Fibroblast of skin of right biceps (primary cell): ENCODE measurements at regions not wholly inside any gene's neighbourhood (a gene's known extent, or its start where the extent isn't known, plus 50 kb on each side); places are given as distances from the start of the nearest gene placed in this dataset.

ENCODE experiments used
- DNase-seq: peaks from one replicate; pipeline ENCODE4 v3.0.0-alpha.2; 2013

GRCh38 chr18:25805323-25805722, 285.1 kb downstream of the SS18 start:
- peak; percentile 95 for DNase-seq

DNA sequence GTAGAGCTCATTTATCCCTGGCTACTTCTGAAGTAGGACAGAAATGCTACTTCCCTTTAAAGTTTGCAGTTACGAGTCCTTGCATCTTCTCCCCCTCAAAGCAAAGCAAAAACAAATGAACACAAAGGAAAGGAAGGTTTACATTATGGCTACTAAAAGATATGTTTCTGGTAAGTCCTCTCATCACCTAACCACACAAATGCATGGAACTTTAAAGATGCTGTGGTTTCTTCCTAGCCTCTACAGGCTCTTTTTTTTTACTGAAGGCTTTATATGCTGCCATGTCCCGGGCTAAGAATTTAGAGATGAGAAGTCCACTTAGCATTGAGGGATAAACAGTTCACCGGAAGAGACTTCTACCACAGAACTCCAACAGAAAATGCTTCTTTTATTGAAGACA, 291.2 kb downstream of the SS18 start:
- DNase-seq = peak; percentile 69

- peak; percentile 60 for DNase-seq
These were observed 292.4 kb downstream of the SS18 start for GRCh38 chr18:25798046-25798445.

DNA sequence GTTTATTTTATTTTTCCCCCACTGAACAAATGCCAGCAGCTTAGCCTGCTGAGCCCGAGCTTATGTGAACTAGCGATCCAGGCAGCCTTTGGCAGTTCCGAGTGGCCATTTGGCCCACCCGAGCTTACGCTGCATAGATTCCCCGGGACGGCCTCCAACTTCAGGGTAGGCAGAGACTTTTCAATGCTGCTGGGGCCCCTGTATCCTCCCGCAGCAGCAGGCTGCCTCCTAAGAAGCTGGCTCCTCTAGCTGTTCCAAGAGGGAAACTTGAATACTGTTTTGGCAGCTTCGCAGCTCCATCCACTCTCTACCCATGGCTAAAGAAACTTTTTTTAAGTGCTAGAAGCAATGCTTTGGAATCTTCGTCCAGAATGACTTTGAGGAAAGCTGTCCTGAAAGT, 295.2 kb downstream of the SS18 start:
- no peak for DNase-seq

DNA sequence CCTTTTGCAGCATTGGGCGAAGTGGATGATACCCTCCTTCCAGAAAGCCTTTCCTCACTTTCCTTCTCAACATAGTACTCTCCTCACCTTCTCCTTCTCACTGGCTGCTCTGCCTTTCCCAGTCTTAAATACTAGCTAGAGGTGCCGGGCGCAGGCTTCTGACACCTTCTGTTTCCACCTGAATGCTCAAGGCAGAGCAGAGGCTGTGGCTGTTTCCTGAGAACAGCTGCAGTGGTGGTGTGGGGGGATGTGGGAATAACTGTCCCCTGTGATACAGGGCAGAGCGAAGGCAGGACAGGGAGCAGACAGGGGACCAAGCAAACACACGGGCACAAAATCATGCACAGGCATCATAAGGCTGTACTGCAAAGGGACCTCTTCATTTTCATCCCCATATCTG, 303.1 kb downstream of the SS18 start:
- DNase-seq = no peak

- peak; percentile 97 for DNase-seq
These were observed 303.7 kb downstream of the SS18 start for GRCh38 chr18:25786758-25787157.

- DNase-seq = no peak
These were observed 310.3 kb downstream of the SS18 start for GRCh38 chr18:25780105-25780504.

DNA sequence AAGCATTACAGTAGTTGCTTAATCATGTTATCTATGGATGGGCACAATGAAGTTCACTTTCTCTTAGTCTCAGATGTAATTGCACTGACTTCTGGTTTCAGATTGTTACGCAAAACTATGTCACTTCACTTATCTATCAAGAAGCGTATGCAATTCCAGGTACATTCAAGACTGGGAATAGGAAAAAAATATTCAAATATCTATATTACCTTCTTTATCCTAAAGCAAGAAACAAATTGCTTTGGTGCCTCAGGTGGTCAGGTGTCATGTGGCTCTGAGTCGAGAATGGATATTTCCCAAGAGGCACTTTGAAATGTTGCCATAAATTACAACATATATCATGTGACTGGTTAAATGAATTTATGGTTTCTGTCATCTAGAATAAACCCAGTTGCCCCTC, 318.6 kb downstream of the SS18 start:
- DNase-seq = no peak

DNA sequence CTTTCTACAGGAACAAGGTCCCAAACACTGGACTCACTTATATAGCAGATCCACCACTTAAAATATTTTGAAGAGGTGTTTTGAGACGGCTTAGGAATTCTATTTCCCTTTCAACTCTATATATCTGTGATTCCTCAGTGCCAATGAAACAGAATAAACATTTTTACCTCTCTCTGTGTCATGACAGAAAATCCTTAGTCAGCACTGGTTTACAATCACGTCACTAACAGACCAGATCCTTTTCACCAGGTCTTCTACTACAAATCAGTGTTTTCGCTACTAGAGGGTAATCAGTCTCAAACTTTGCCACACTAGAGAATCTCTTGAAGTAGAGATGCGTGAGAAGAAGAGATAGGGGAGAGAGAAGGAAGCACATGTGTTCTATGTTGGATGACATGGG, 325.6 kb downstream of the SS18 start:
- DNase-seq = no peak

- peak; percentile 58 for DNase-seq
These were observed 331.3 kb downstream of the SS18 start for GRCh38 chr18:25759111-25759510.

DNA sequence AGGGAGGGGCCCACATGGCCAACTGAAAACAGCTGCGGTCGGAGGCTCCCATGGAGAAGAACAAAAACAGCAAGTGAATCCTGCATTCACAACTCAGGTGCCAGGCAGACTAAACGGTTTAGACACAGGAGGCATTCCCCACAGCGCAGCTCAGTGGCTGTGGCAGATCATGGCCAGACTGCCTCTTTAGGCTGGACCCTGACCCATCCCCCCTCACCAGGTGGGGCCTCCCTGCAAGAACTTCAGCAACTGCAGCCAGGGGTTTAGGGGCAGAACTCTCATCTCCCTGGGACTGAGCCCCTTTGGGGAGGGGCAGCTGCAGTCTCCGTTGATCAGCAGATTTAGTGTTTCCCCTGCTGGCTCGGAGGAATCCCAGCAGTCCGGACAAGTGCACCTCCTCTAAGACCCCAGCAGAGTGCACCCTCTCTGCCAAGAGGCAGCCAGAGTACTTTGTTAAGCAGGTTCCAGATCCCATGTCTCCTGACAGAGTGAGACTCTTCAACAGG, 346.7 kb downstream of the SS18 start:
- DNase-seq = no peak

- no peak for DNase-seq
These were observed 351.0 kb downstream of the SS18 start for GRCh38 chr18:25739376-25739775.

DNA sequence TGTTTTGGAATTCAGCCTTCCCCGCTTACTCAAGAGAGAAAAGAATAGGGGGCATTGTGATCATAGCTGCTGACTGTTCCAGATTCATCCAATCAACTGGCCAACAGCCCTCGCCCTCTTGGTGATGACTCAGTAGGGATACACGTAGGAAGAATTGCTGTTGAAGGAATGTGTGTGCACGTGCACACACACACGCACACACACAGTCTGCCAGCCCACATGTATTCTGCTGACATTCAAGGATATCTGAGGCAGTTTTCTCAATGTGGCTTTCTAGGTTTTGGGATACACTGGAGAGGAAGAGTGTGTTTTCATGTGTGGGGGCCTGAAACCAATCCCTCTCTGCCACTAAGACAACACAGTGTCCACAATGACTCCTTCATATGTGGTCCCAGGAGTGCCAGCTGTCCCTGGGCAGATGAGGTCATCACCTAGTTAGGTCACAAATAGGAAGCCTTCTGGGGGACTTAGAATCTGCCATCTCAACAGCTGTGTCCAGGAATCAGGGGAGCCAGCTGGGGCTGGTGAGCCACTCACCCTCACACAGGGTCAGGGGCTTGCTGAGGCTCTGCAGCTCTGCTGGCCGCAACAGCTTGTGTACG, 352.6 kb downstream of the SS18 start:
- DNase-seq = peak; percentile 99

GRCh38 chr18:25736516-25736915, 353.9 kb downstream of the SS18 start:
- peak; percentile 73 for DNase-seq

- no peak for DNase-seq
These were observed 355.0 kb downstream of the SS18 start for GRCh38 chr18:25735459-25735858.

DNA sequence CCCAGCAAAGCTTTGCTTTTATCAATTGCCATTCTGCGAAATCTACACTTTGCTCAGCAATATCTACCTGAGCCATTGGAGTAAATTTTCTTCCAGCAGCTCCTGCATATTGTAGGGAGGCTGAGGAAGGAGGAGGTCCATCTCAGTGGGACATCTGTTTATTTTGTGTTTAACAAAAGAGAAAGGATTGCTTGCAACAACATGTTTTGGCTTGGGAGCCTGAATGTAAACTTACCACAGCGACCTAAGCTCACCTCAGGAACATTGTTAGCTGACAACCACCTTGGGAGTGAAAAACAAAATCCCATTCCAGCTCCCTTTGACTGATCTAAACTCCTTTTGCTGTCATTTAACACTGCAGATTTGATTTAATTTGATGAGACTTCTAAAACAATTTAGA, 356.1 kb downstream of the SS18 start:
- DNase-seq = no peak

DNA sequence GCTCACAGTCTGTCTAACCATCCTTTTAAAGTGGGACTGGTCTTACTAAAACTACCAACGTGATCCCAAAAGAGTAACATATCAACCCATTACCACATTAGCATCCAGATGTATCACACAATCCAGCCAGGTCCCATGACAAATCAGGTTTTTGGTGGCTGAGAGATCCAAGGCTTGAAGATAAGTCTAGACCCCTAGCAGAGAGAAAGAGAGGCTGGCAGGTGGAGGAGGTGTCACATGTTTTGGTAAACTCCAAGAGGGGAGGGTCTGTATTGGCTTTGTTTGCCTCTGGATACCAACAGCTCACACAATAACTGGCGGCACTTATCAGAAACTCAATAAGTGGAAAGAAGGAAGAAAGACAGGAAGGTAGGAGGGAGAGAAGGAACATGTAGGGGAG, 357.6 kb downstream of the SS18 start:
- DNase-seq = no peak

- DNase-seq = peak; percentile 53
These were observed 361.3 kb downstream of the SS18 start for GRCh38 chr18:25729072-25729471.

DNA sequence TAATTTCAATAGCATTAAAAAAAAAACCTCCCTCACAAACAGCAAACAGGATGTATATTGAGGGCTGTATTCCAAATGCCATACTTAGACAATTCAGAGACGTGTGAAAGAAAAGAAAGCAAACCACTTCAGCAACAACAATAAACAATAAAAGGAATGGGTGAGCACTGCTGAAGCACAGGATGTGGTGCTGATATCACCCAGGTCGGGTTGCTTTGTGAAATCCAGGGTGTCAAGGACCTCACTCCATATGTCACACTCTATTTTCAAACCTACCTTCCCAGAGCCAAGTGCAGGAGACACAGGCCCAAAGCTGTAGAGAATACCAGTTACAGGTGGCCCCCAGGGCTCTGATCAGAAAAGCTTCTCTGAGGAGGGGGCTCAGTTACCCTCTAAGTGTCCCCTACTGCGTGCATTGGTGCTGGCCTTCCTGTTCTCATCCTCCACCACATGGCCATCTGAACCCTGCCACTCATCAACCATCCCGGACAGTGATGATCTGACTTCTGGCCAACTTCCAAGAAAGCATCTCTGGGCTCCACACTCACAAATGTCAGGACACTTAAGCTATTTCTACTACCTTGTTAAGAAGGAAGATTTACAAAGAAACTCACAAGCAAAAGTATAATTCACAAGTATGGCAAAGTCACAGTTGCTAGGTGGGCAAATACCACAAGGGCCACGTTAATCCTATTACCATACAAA, 363.0 kb downstream of the SS18 start:
- DNase-seq = no peak

- peak; percentile 88 for DNase-seq
These were observed 364.1 kb downstream of the SS18 start for GRCh38 chr18:25726298-25726697.

- peak; percentile 51 for DNase-seq
These were observed 364.9 kb downstream of the SS18 start for GRCh38 chr18:25725501-25725900.

GRCh38 chr18:25724997-25725396, 365.4 kb downstream of the SS18 start:
- no peak for DNase-seq

DNA sequence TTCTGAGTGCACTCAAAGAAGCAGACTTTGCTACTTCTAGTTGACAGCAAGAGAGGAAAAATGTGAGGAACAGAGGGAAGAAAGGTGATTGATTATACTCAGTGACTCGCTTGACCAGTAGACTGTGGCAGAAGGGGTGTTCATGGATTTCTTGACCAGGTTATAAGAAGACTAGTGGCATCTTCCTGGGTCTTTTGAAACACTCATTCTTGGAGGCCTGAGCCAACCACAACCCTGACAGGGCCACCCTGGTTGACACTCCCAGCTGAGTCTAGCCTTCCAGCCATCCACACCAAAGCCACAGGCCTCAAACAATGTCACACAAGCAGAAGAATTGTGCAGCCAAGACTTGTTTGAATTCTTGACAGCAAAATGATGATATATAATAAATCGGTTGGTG, 366.3 kb downstream of the SS18 start:
- DNase-seq = no peak

DNA sequence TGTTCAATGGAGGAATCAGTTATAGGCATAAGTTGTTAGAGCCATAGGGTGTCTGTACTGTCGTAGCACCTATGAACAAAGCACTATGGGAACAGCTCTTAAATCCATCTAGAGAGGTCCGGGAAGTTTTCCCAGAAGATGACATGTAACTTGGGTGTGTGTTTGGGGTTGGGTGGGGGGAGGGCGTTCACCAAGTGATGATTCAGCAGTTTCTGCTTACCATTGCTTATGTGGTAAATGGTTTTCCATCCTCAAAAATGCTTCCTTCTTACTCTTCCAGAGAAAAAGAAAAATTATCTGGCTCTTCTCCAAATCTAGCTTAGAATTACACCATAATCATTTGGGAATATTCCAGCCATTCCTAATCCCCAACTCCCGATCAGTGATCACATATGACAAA, 361.1 kb upstream of the ZNF521 start:
- peak; percentile 32 for DNase-seq

DNA sequence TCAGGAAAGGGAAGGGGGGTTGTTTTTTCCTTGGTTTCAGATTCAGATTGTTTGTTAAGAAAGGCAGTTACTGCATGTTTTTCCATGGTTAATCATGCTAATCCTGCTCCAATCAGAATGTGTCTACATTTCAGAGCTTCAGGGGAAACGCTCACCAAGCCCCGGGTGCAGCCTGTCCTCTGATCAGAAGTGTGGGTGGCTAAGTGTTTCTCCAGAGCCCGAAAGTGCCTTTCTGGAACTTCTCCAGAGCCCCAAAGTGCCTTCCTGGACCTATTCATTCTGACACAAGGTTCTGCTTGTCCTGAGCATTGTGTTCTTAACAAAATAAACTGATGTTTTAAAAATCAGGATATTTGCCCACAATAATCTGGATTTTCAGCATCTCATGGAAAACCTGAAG, 359.0 kb upstream of the ZNF521 start:
- no peak for DNase-seq
